IMR-90 (cell line): ENCODE measurements at regions not wholly inside any gene's neighbourhood (a gene's known extent, or its start where the extent isn't known, plus 50 kb on each side); places are given as distances from the start of the nearest gene placed in this dataset.

Experiments
- ATAC-seq: fragments of 200-7000 bp; cut with Tn5 transposase; 2 replicates; pipeline ENCODE4 v1.9.1; 2020; ENCODE audit warnings: low read depth, mild to moderate bottlenecking, moderate library complexity
- BruUV-seq: library from RNA; stranded (reverse); fragments of 400-500 nt; replicated peaks from 2 replicates; lab custom pipeline; 2021; lab: Mats Ljungman, UMichigan
- CTCF ChIA-PET: fragments of 300-600 bp; formaldehyde crosslinking; extraction: SDS; loops from one replicate; lab custom pipeline; 2021; ENCODE audit warnings: antibody characterized with exemption; lab: Yijun Ruan, JAX
- POLR2A ChIA-PET: fragments of 300-600 bp; sonication (Branson Sonifier 250); formaldehyde crosslinking; loops from one replicate; lab custom pipeline; 2022; ENCODE audit warnings: antibody characterized with exemption; ENCODE audit not compliant: unreplicated experiment; lab: Charles Lee
- DNase-seq: peaks from one replicate; pipeline ENCODE4 v3.0.0; 2013
- H2AFZ ChIP-seq: replicated peaks from 2 replicates; pipeline ENCODE3; 2013; ENCODE audit warnings: low read length, mild to moderate bottlenecking; ENCODE audit not compliant: poor library complexity
- H2AK5ac ChIP-seq: 2 replicates; pipeline ENCODE4 v1.6.1; 2013; ENCODE audit warnings: low read depth, low read length, inconsistent platforms
- H2AK9ac ChIP-seq: replicated peaks from 2 replicates; pipeline ENCODE3; 2013; ENCODE audit warnings: mild to moderate bottlenecking, low read depth, low read length, moderate library complexity; ENCODE audit not compliant: poor library complexity
- H2BK120ac ChIP-seq: 2 replicates; pipeline ENCODE4 v1.6.1; 2013; ENCODE audit warnings: low read depth, low read length, inconsistent platforms
- H2BK15ac ChIP-seq: 3 replicates; pipeline ENCODE4 v1.6.1; 2013; ENCODE audit warnings: low read depth, low read length, inconsistent platforms
- H2BK20ac ChIP-seq: 2 replicates; pipeline ENCODE4 v1.6.1; 2013; ENCODE audit warnings: low read depth, mild to moderate bottlenecking, inconsistent platforms, low read length, moderate library complexity
- H2BK5ac ChIP-seq: 2 replicates; pipeline ENCODE4 v1.6.1; 2013; ENCODE audit warnings: mild to moderate bottlenecking, low read depth, low read length, inconsistent platforms; ENCODE audit not compliant: poor library complexity, severe bottlenecking
- H3K14ac ChIP-seq: replicated peaks from 2 replicates; pipeline ENCODE4 v1.6.1; 2013; ENCODE audit warnings: low read depth, low read length, inconsistent platforms
- H3K18ac ChIP-seq: 2 replicates; pipeline ENCODE4 v1.6.1; 2013; ENCODE audit warnings: low read depth, low read length, control low read depth
- H3K23ac ChIP-seq: 2 replicates; pipeline ENCODE4 v1.6.1; 2013; ENCODE audit warnings: low read depth, low read length, inconsistent platforms
- H3K27ac ChIP-seq: 2 replicates; pipeline ENCODE4 v1.5.1; 2013; ENCODE audit warnings: mild to moderate bottlenecking, control low read depth, low read length; ENCODE audit not compliant: insufficient read depth
- H3K27me3 ChIP-seq: 2 replicates; pipeline ENCODE4 v1.6.1; 2013; ENCODE audit warnings: low read length; ENCODE audit not compliant: control insufficient read depth, insufficient read depth
- H3K36me3 ChIP-seq: 2 replicates; pipeline ENCODE4 v1.6.1; 2013; ENCODE audit warnings: low read length, mixed read lengths; ENCODE audit not compliant: control insufficient read depth, insufficient read depth
- H3K4ac ChIP-seq: 2 replicates; pipeline ENCODE4 v1.6.1; 2013; ENCODE audit warnings: low read depth, low read length, inconsistent platforms
- H3K4me1 ChIP-seq: 2 replicates; pipeline ENCODE4 v1.6.1; 2013; ENCODE audit warnings: low read length, mixed read lengths; ENCODE audit not compliant: control insufficient read depth, insufficient read depth
- H3K4me2 ChIP-seq: 2 replicates; pipeline ENCODE4 v1.6.1; 2013; ENCODE audit warnings: low read depth, mild to moderate bottlenecking, control low read depth, low read length, moderate library complexity
- H3K4me3 ChIP-seq: 2 replicates; pipeline ENCODE4 v1.5.1; 2013; ENCODE audit warnings: low read depth, mild to moderate bottlenecking, control low read depth, low read length, moderate library complexity; ENCODE audit not compliant: insufficient read depth
- H3K56ac ChIP-seq: 2 replicates; pipeline ENCODE4 v1.6.1; 2013; ENCODE audit warnings: low read length, inconsistent platforms; ENCODE audit not compliant: insufficient read depth; ENCODE audit errors: extremely low read depth
- H3K79me1 ChIP-seq, 2 experiments: 2 replicates each; pipeline ENCODE4 v1.6.1; 2013; ENCODE audit warnings: low read length in 2 of 2, inconsistent platforms in 1 of 2, low read depth in 1 of 2
- H3K9ac ChIP-seq: 2 replicates; pipeline ENCODE4 v1.6.1; 2013; ENCODE audit warnings: low read depth, low read length, control low read depth
- H3K9me1 ChIP-seq: 2 replicates; pipeline ENCODE4 v1.6.1; 2013; ENCODE audit warnings: low read length, inconsistent platforms; ENCODE audit not compliant: insufficient read depth
- H3K9me3 ChIP-seq: 2 replicates; pipeline ENCODE4 v1.6.1; 2013; ENCODE audit warnings: low read length; ENCODE audit not compliant: control insufficient read depth, insufficient read depth
- H4K20me1 ChIP-seq: 2 replicates; pipeline ENCODE4 v1.6.1; 2013; ENCODE audit warnings: low read length, inconsistent platforms; ENCODE audit not compliant: insufficient read depth
- H4K5ac ChIP-seq: 2 replicates; pipeline ENCODE4 v1.6.1; 2013; ENCODE audit warnings: mild to moderate bottlenecking, low read depth, low read length, control low read depth
- H4K8ac ChIP-seq, 2 experiments: 2 replicates each; pipeline ENCODE4 v1.6.1; 2013; ENCODE audit warnings: low read depth in 2 of 2, low read length in 2 of 2, control low read depth in 1 of 2, inconsistent platforms in 1 of 2
- H4K91ac ChIP-seq: 2 replicates; pipeline ENCODE4 v1.6.1; 2013; ENCODE audit warnings: low read depth, low read length, inconsistent platforms; ENCODE audit not compliant: insufficient read depth
- CHD1 ChIP-seq: IDR thresholded peaks from 2 replicates; pipeline ENCODE4 v1.6.1; 2012; ENCODE audit warnings: low read depth, low read length, improper control_type of control experiment
- ELK1 ChIP-seq: fragments of 150-350 bp; IDR thresholded peaks from 2 replicates; pipeline ENCODE4 v1.6.1; 2016; ENCODE audit warnings: low read depth, mild to moderate bottlenecking, low read length, moderate library complexity, borderline replicate concordance
- MXI1 ChIP-seq: IDR thresholded peaks from 2 replicates; pipeline ENCODE4 v1.6.1; 2012; ENCODE audit warnings: low read depth, mild to moderate bottlenecking, low read length, moderate library complexity, borderline replicate concordance
- POLR2A ChIP-seq: IDR thresholded peaks from 2 replicates; pipeline ENCODE4 v1.6.1; 2012; ENCODE audit warnings: mild to moderate bottlenecking, low read depth, low read length
- RAD21 ChIP-seq: IDR thresholded peaks from 2 replicates; pipeline ENCODE4 v1.6.1; 2012; ENCODE audit warnings: low read length, improper control_type of control experiment
- RFX5 ChIP-seq: IDR thresholded peaks from 2 replicates; pipeline ENCODE4 v1.8.0; 2012; ENCODE audit warnings: low read depth, mild to moderate bottlenecking, low read length, moderate library complexity
- SMC3 ChIP-seq: fragments of 150-350 bp; IDR thresholded peaks from 2 replicates; pipeline ENCODE4 v1.6.1; 2016; ENCODE audit warnings: low read depth, mild to moderate bottlenecking, antibody characterized with exemption, low read length, moderate library complexity
- USF2 ChIP-seq: fragments of 150-350 bp; IDR thresholded peaks from 2 replicates; pipeline ENCODE4 v1.6.1; 2017; ENCODE audit warnings: mild to moderate bottlenecking, antibody characterized with exemption, low read length, low read depth
- WGBS, 2 experiments: methylation state at CpG; one replicate each; pipeline versions ENCODE4 v1.1.5 to v1.1.7; 2013; ENCODE audit warnings: missing lambda C conversion rate in 2 of 2; ENCODE audit not compliant: insufficient read length in 1 of 2; ENCODE audit errors: extremely low coverage in 2 of 2; 5-methylcytosine and 5-hydroxymethylcytosine counted together
- dilution Hi-C: fragments of 300-500 bp; cut with HindIII; formaldehyde crosslinking; loops from one replicate; pipeline ENCODE4 v1.14.3; 2018; ENCODE audit warnings: low sequenced_read_pairs; ENCODE audit not compliant: unreplicated experiment
- in situ Hi-C: fragments of 300-500 bp; cut with MboI; formaldehyde crosslinking; loops from 3 replicates; pipeline ENCODE4 v1.14.3; 2019; ENCODE audit warnings: low sequenced_read_pairs, inconsistent platforms, mixed read lengths
- intact Hi-C: fragments of 100-400 bp; cut with micrococcal nuclease; formaldehyde crosslinking; loops from 2 replicates; pipeline ENCODE4 v1.10.0; 2022

GRCh38 chr2:236334122-236334876 lies 70.1 kb upstream of the ASB18 start:
- Histone ChIP-seq H3K9me1 (no peaks in the 10 kb centered on the region), H2BK5ac (no peak overlapping the region), H3K4me3 (no peak overlapping the region), H2AFZ (no peak overlapping the region), H2AK9ac (no peak overlapping the region), H2BK120ac (no peak overlapping the region), H3K23ac (no peak overlapping the region), H3K27me3 (peaks cover 2% of the 10 kb centered on the region), H4K5ac (no peak overlapping the region), H2BK15ac (no peak overlapping the region), H3K4ac (no peak overlapping the region), H3K4me1 (no peaks in the 10 kb centered on the region), H3K9ac (no peak overlapping the region), H3K56ac (no peak overlapping the region), H3K14ac (no peak overlapping the region), H4K8ac (no peak overlapping the region), H3K9me3 (no peaks in the 10 kb centered on the region), H4K91ac (no peak overlapping the region), H4K20me1 (no peaks in the 10 kb centered on the region), H3K4me2 (no peak overlapping the region), H3K18ac (no peak overlapping the region), H2AK5ac (no peak overlapping the region), H3K36me3 (no peaks in the 10 kb centered on the region), H3K79me1 (no peaks in the 10 kb centered on the region), H3K27ac (no peak overlapping the region), H2BK20ac (no peak overlapping the region)
- ATAC-seq (no peak), DNase-seq (no peak)
- BruUV-seq: no TSS peak
- ChIA-PET CTCF (no interaction called here), POLR2A (no interaction called here)
- no peak for TF ChIP-seq SMC3
- no peak for TF ChIP-seq CHD1
- TF ChIP-seq POLR2A: no peak
- no peak for TF ChIP-seq MXI1
- TF ChIP-seq USF2: no peak
- no peak for TF ChIP-seq RAD21
- TF ChIP-seq RFX5: no peak
- TF ChIP-seq ELK1: no peak
- in situ Hi-C loops: loop anchor here (25.0 kb wide), 1 partner anchor 1228 kb away; the partner anchor contains the start of gene PRLH
- no CpG with 5 or more reads among the region's 10 CpGs for WGBS, 2 experiments
- dilution Hi-C loops: no loop called here
- intact Hi-C loops: no loop called here
